ENCODE measurements at regions not wholly inside any gene's neighbourhood (a gene's known extent, or its start where the extent isn't known, plus 50 kb on each side); places are given as distances from the start of the nearest gene placed in this dataset.

GRCh38 chr3:73804204-73804603 is 179.5 kb upstream of the PDZRN3 start:
- peak overlapping the region in 1 of 4 donors; percentile 69 for H3K27ac ChIP-seq
- TF ChIP-seq POLR2A (IDR thresholded peaks at IDR 0.05) (no peak), EP300 (IDR thresholded peaks at IDR 0.05) (no peak), CTCF (IDR thresholded peaks at IDR 0.05) (no peak)
- DNase-seq (ENCODE audit: low spot score in 2 of 2) = no peak
- H3K27me3 ChIP-seq = no peaks in the 10 kb centered on the region
- H3K4me3 ChIP-seq = no peak overlapping the region
- H3K36me3 ChIP-seq = no peaks in the 10 kb centered on the region
- no peaks in the 10 kb centered on the region for H3K9me3 ChIP-seq
- 95 to 96% methylated on average over 6 of the region's 6 CpGs for WGBS, 2 donors
- peaks cover 0 to 7% (median 0%) of the 10 kb centered on the region in 4 donors for H3K4me1 ChIP-seq

- WGBS, 2 donors = 87 to 89% methylated on average over 2 of the region's 2 CpGs
- no peak for TF ChIP-seq POLR2A (IDR thresholded peaks at IDR 0.05)
- TF ChIP-seq CTCF (IDR thresholded peaks at IDR 0.05) = no peak
- no peak for TF ChIP-seq EP300 (IDR thresholded peaks at IDR 0.05)
- no peaks in the 10 kb centered on the region for H3K27me3 ChIP-seq
- peaks cover 0 to 7% (median 0%) of the 10 kb centered on the region in 4 donors for H3K4me1 ChIP-seq
- H3K27ac ChIP-seq = no peak overlapping the region
- H3K9me3 ChIP-seq = peaks cover 0 to 8% (median 0%) of the 10 kb centered on the region in 4 donors
- no peak overlapping the region for H3K4me3 ChIP-seq
- no peaks in the 10 kb centered on the region for H3K36me3 ChIP-seq
- no peak for DNase-seq (ENCODE audit: low spot score in 2 of 2)
Observed at GRCh38 chr3:73801444-73801843, 176.7 kb upstream of the PDZRN3 start.

- no peak for TF ChIP-seq POLR2A (IDR thresholded peaks at IDR 0.05)
- no peak for TF ChIP-seq CTCF (IDR thresholded peaks at IDR 0.05)
- TF ChIP-seq EP300 (IDR thresholded peaks at IDR 0.05) = no peak
- Histone ChIP-seq H3K27me3 (no peaks in the 10 kb centered on the region), H3K9me3 (peaks cover 0 to 8% (median 0%) of the 10 kb centered on the region in 4 donors), H3K4me3 (no peak overlapping the region), H3K4me1 (no peaks in the 10 kb centered on the region), H3K27ac (no peak overlapping the region), H3K36me3 (no peaks in the 10 kb centered on the region)
- 81% methylated on average over 1 of the region's 1 CpG for WGBS, 2 donors
- DNase-seq (ENCODE audit: low spot score in 2 of 2) = no peak
Observed at GRCh38 chr3:73797311-73797710, 172.6 kb upstream of the PDZRN3 start.

GRCh38 chr3:73796382-73796781 is 171.6 kb upstream of the PDZRN3 start:
- DNase-seq (ENCODE audit: low spot score in 2 of 2) = no peak
- H3K4me1 ChIP-seq = no peaks in the 10 kb centered on the region
- H3K27me3 ChIP-seq = no peaks in the 10 kb centered on the region
- H3K9me3 ChIP-seq = peaks cover 0 to 8% (median 0%) of the 10 kb centered on the region in 4 donors
- no peak overlapping the region for H3K4me3 ChIP-seq
- TF ChIP-seq CTCF (IDR thresholded peaks at IDR 0.05) (no peak), POLR2A (IDR thresholded peaks at IDR 0.05) (no peak), EP300 (IDR thresholded peaks at IDR 0.05) (no peak)
- H3K36me3 ChIP-seq = no peaks in the 10 kb centered on the region
- WGBS, 2 donors = 61 to 75% methylated on average over 3 of the region's 3 CpGs
- no peak overlapping the region for H3K27ac ChIP-seq

- Histone ChIP-seq H3K9me3 (no peaks in the 10 kb centered on the region), H3K4me1 (peaks cover 0 to 12% (median 5%) of the 10 kb centered on the region in 4 donors), H3K36me3 (no peaks in the 10 kb centered on the region), H3K27me3 (no peaks in the 10 kb centered on the region), H3K4me3 (no peak overlapping the region), H3K27ac (no peak overlapping the region)
- TF ChIP-seq EP300 (IDR thresholded peaks at IDR 0.05) (no peak), POLR2A (IDR thresholded peaks at IDR 0.05) (no peak), CTCF (IDR thresholded peaks at IDR 0.05) (no peak)
- DNase-seq (ENCODE audit: low spot score in 2 of 2) = no peak
- 92 to 93% methylated on average over 4 of the region's 4 CpGs for WGBS, 2 donors
Observed at GRCh38 chr3:73791356-73791755, 166.6 kb upstream of the PDZRN3 start.

Data from tibial nerve (tissue), 4 donors.